OCI-LY7 (cell line): ENCODE measurements at regions not wholly inside any gene's neighbourhood (a gene's known extent, or its start where the extent isn't known, plus 50 kb on each side); places are given as distances from the start of the nearest gene placed in this dataset.

ENCODE experiments used
- BruUV-seq: library from RNA; stranded (reverse); fragments of 400-500 nt; replicated peaks from 2 replicates; lab custom pipeline; 2021; lab: Mats Ljungman, UMichigan
- CTCF ChIA-PET: fragments of 300-600 bp; sonication (Branson Sonifier 250); formaldehyde crosslinking; loops from one replicate; lab custom pipeline; 2022; ENCODE audit warnings: antibody characterized with exemption; ENCODE audit not compliant: unreplicated experiment; lab: Charles Lee
- POLR2A ChIA-PET: fragments of 300-600 bp; sonication (Branson Sonifier 250); formaldehyde crosslinking; loops from one replicate; lab custom pipeline; 2022; ENCODE audit warnings: antibody characterized with exemption; lab: Charles Lee
- DNase-seq: peaks from one replicate; pipeline ENCODE4 v3.0.0-alpha.2; 2015; ENCODE audit warnings: low spot score
- H2AFZ ChIP-seq: fragments of 200-600 bp; sonication (generic), shearing (Covaris generic); 2 replicates; pipeline ENCODE4 v1.6.1; 2014; ENCODE audit warnings: mild to moderate bottlenecking, antibody characterized with exemption, low read length, moderate library complexity
- H3K27ac ChIP-seq: fragments of 200-600 bp; sonication (generic); 2 replicates; pipeline ENCODE4 v1.5.1; 2014; ENCODE audit warnings: mixed run types, low read depth, mild to moderate bottlenecking, moderate library complexity, low read length, inconsistent platforms; ENCODE audit not compliant: poor library complexity, severe bottlenecking
- H3K36me3 ChIP-seq: fragments of 200-600 bp; sonication (generic); 2 replicates; pipeline ENCODE4 v1.6.1; 2014; ENCODE audit warnings: mild to moderate bottlenecking, antibody characterized with exemption, low read length, moderate library complexity, mixed read lengths; ENCODE audit not compliant: insufficient read depth
- H3K4me1 ChIP-seq: fragments of 200-600 bp; sonication (generic); 2 replicates; pipeline ENCODE4 v1.5.1; 2014; ENCODE audit warnings: mild to moderate bottlenecking, low read length; ENCODE audit not compliant: insufficient read depth, poor library complexity, severe bottlenecking
- H3K4me2 ChIP-seq: fragments of 200-600 bp; sonication (generic); 2 replicates; pipeline ENCODE4 v1.6.1; 2014; ENCODE audit warnings: mild to moderate bottlenecking, low read length
- H3K4me3 ChIP-seq: fragments of 200-600 bp; sonication (generic); 2 replicates; pipeline ENCODE4 v1.5.1; 2014; ENCODE audit warnings: mild to moderate bottlenecking, low read depth, low read length; ENCODE audit not compliant: poor library complexity, severe bottlenecking
- H3K79me2 ChIP-seq: fragments of 200-600 bp; sonication (generic); 2 replicates; pipeline ENCODE4 v1.6.1; 2016; ENCODE audit warnings: low read depth, mild to moderate bottlenecking, low read length, moderate library complexity, mixed read lengths; ENCODE audit not compliant: insufficient read depth
- H3K9me2 ChIP-seq: fragments of 200-600 bp; sonication (generic); 2 replicates; pipeline ENCODE4 v1.6.1; 2016; ENCODE audit warnings: mild to moderate bottlenecking, low read length, mixed read lengths; ENCODE audit not compliant: insufficient read depth
- H3K9me3 ChIP-seq: fragments of 200-600 bp; sonication (generic); 2 replicates; pipeline ENCODE4 v1.6.1; 2014; ENCODE audit warnings: mild to moderate bottlenecking, mixed run types, low read length, mixed read lengths
- H4K20me1 ChIP-seq: fragments of 200-600 bp; sonication (generic); 2 replicates; pipeline ENCODE4 v1.6.1; 2014; ENCODE audit warnings: mild to moderate bottlenecking, antibody characterized with exemption, low read length, moderate library complexity, mixed read lengths; ENCODE audit not compliant: insufficient read depth
- CTCF ChIP-seq: fragments of 200-600 bp; sonication (generic); conservative IDR thresholded peaks from 2 replicates; pipeline ENCODE4 v1.5.1; 2014; ENCODE audit warnings: mild to moderate bottlenecking, antibody characterized with exemption, low read length, moderate library complexity, mixed read lengths
- EZH2phosphoT487 ChIP-seq: fragments of 200-600 bp; sonication (generic); IDR thresholded peaks from 2 replicates; pipeline ENCODE4 v1.6.1; 2018; ENCODE audit warnings: low read depth, borderline replicate concordance, mild to moderate bottlenecking, mixed run types, antibody characterized with exemption, low read length, moderate library complexity, mixed read lengths
- intact Hi-C: fragments of 100-400 bp; cut with micrococcal nuclease; formaldehyde crosslinking; loops from one replicate; pipeline ENCODE4 v1.10.0; 2022; ENCODE audit not compliant: unreplicated experiment

DNA sequence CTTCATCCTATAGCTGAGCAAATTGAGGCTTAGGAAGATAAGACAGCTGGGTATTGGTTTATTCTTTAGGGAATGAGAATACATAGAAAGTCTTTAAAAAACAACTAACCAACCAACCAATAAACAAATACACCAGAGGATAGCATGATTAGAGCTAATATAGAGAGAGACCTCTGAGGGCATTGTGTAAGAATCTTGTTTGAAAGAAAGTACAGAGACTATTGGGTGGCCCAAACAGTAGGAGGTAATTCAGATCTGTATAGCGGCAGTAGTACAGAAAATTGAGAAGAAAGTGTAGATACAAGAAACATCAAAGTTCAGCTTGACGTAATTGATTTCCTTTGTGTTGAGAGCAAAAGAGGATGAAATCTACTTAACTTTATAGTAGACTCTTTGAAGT, 1951.0 kb upstream of the ADGRL3 start:
- TF ChIP-seq EZH2phosphoT487 = no peak
- DNase-seq = no peak
- no peaks in the 10 kb centered on the region for H4K20me1 ChIP-seq
- intact Hi-C loops = loop anchor here (5.0 kb wide), 1 partner anchor 953 kb away; no protein-coding TSS in a partner anchor
- H2AFZ ChIP-seq = no peak overlapping the region
- no peaks in the 10 kb centered on the region for H3K9me3 ChIP-seq
- no TSS peak for BruUV-seq
- no peak overlapping the region for H3K4me2 ChIP-seq
- H3K4me3 ChIP-seq = no peak overlapping the region
- H3K79me2 ChIP-seq = no peaks in the 10 kb centered on the region
- no peaks in the 10 kb centered on the region for H3K9me2 ChIP-seq
- no peaks in the 10 kb centered on the region for H3K4me1 ChIP-seq
- H3K27ac ChIP-seq = no peak overlapping the region
- ChIA-PET CTCF (no interaction called here), POLR2A (interaction anchor here (0.6 to 0.8 kb wide), 3 partner anchors 8 to 1090 kb away, joined by 3 to 5 read pairs (median 3); no protein-coding TSS in a partner anchor)
- H3K36me3 ChIP-seq = no peaks in the 10 kb centered on the region

GRCh38 chr4:59258002-59258401, 1942.1 kb upstream of the ADGRL3 start:
- Histone ChIP-seq H3K4me3 (no peak overlapping the region), H2AFZ (no peak overlapping the region), H3K4me2 (no peak overlapping the region), H3K27ac (no peak overlapping the region), H4K20me1 (no peaks in the 10 kb centered on the region), H3K79me2 (no peaks in the 10 kb centered on the region), H3K9me2 (no peaks in the 10 kb centered on the region), H3K9me3 (no peaks in the 10 kb centered on the region), H3K36me3 (no peaks in the 10 kb centered on the region), H3K4me1 (no peaks in the 10 kb centered on the region)
- intact Hi-C loops = no loop called here
- ChIA-PET POLR2A (no interaction called here), CTCF (no interaction called here)
- no peak for TF ChIP-seq EZH2phosphoT487
- no peak for TF ChIP-seq CTCF
- no peak for DNase-seq
- no TSS peak for BruUV-seq

DNA sequence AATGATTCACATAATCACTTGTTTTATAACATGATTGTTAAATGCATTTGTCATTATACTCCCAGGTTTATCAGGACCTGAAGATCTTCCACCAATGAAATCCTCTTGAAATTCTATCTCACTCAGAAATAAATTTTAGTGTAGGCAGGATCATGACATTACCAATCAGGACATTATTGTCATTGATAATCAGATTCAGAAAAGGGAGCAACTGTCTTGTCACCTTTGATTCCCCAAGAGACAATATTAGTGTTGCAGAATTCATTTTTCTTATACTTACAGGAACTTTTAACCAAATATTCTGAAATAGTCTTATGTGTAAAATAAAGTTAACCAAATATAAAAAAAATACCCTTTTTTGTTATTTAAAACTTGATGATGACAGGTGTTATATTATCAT, 1892.5 kb upstream of the ADGRL3 start:
- no TSS peak for BruUV-seq
- Histone ChIP-seq H3K9me2 (no peaks in the 10 kb centered on the region; the same call in 1 of the 2 replicates), H3K79me2 (no peaks in the 10 kb centered on the region), H3K4me1 (no peaks in the 10 kb centered on the region), H3K4me2 (no peak overlapping the region), H3K36me3 (no peaks in the 10 kb centered on the region), H3K4me3 (no peak overlapping the region), H3K9me3 (no peaks in the 10 kb centered on the region), H3K27ac (no peak overlapping the region), H4K20me1 (no peaks in the 10 kb centered on the region), H2AFZ (no peak overlapping the region)
- TF ChIP-seq CTCF (no peak), EZH2phosphoT487 (no peak)
- ChIA-PET CTCF (no interaction called here), POLR2A (no interaction called here)
- intact Hi-C loops = no loop called here
- no peak for DNase-seq
